H1 (cell line): ENCODE measurements at regions not wholly inside any gene's neighbourhood (a gene's known extent, or its start where the extent isn't known, plus 50 kb on each side); places are given as distances from the start of the nearest gene placed in this dataset.

Experiments
- ATF2 ChIP-seq: IDR thresholded peaks from 2 replicates; pipeline ENCODE4 v1.6.1; 2012; ENCODE audit warnings: low read length, inconsistent platforms
- BACH1 ChIP-seq: IDR thresholded peaks from 2 replicates; pipeline ENCODE4 v1.6.1; 2012; ENCODE audit warnings: low read length, improper control_type of control experiment
- BRCA1 ChIP-seq: IDR thresholded peaks from 2 replicates; pipeline ENCODE4 v1.6.1; 2012; ENCODE audit warnings: low read depth, low read length, improper control_type of control experiment
- CBX5 ChIP-seq: fragments of 300-800, 300-1000 bp; sonication (generic); IDR thresholded peaks from 2 replicates; pipeline ENCODE4 v1.7.1; 2016; ENCODE audit warnings: antibody characterized with exemption, low read length, low read depth
- CHD7 ChIP-seq: fragments of 300-600 bp; sonication (generic); IDR thresholded peaks from 2 replicates; pipeline ENCODE4 v1.7.1; 2012; ENCODE audit warnings: low read length, moderate library complexity, mild to moderate bottlenecking, inconsistent platforms; ENCODE audit not compliant: insufficient replicate concordance
- E2F6 ChIP-seq: IDR thresholded peaks from 2 replicates; pipeline ENCODE4 v1.6.1; 2012; ENCODE audit warnings: inconsistent platforms
- EZH2 ChIP-seq: fragments of 200-600 bp; sonication (generic); IDR thresholded peaks from 2 replicates; pipeline ENCODE4 v1.7.1; 2012; ENCODE audit warnings: low read depth, mild to moderate bottlenecking, moderate library complexity, low read length, inconsistent platforms; ENCODE audit not compliant: severe bottlenecking
- HDAC6 ChIP-seq: IDR thresholded peaks from one replicate; pipeline ENCODE4 v1.7.1; 2012; ENCODE audit warnings: low read depth, mild to moderate bottlenecking, inconsistent platforms, low read length, moderate library complexity
- KDM5A ChIP-seq: fragments of 200-600 bp; IDR thresholded peaks from 2 replicates; pipeline ENCODE4 v1.7.1; 2012; ENCODE audit warnings: mild to moderate bottlenecking, low read length, inconsistent platforms, mixed read lengths
- SIX5 ChIP-seq: IDR thresholded peaks from 2 replicates; pipeline ENCODE4 v1.6.1; 2011; ENCODE audit warnings: mild to moderate bottlenecking, low read depth, low read length
- SP1 ChIP-seq: IDR thresholded peaks from 2 replicates; pipeline ENCODE4 v1.6.1; 2011; ENCODE audit warnings: low read depth, low read length

- TF ChIP-seq CHD7 (no peak), SP1 (no peak), KDM5A (no peak), SIX5 (no peak), EZH2 (no peak), E2F6 (no peak), HDAC6 (no peak), CBX5 (no peak), ATF2 (no peak), BACH1 (no peak), BRCA1 (no peak)
These were observed 836.5 kb upstream of the ID2 start (continued) for GRCh38 chr2:7845332-7845731.
